ENCODE measurements at regions not wholly inside any gene's neighbourhood (a gene's known extent, or its start where the extent isn't known, plus 50 kb on each side); places are given as distances from the start of the nearest gene placed in this dataset.

GRCh38 chr6:21536280-21536766 is 57.2 kb upstream of the SOX4 start:
- TF ChIP-seq POLR2A (IDR thresholded peaks at IDR 0.05; ENCODE audit: low read depth, low read length) (no peak), TAF1 (IDR thresholded peaks at IDR 0.05; ENCODE audit: borderline replicate concordance, low read depth, low read length) (no peak)
